ENCODE measurements at regions not wholly inside any gene's neighbourhood (a gene's known extent, or its start where the extent isn't known, plus 50 kb on each side); places are given as distances from the start of the nearest gene placed in this dataset.

- ChIA-PET POLR2A (no interaction called here), CTCF (no interaction called here), RAD21 (ENCODE audit: low non-redundant PET in 1 of 2, low total read pairs in 2 of 2, uncharacterized antibody in 2 of 2, unreplicated experiment in 2 of 2) (no interaction called here)
- no peak overlapping the region for H3K27ac ChIP-seq (ENCODE audit: low read depth, low read length)
- intact Hi-C loops (cut with micrococcal nuclease), result no loop called here
- no peaks in the 10 kb centered on the region for H3K9me2 ChIP-seq (ENCODE audit: insufficient read depth)
- H3K9ac ChIP-seq (ENCODE audit: low read length), result no peak overlapping the region
- DNase-seq (ENCODE audit: low read depth, low spot score) (peak; percentile 57), ATAC-seq (peak; percentile 93)
- H3K36me3 ChIP-seq (ENCODE audit: control insufficient read depth in 1 of 2, insufficient read depth in 2 of 2, low read length in 2 of 2), result no peaks in the 10 kb centered on the region
- no peaks in the 10 kb centered on the region for H3K9me3 ChIP-seq (ENCODE audit: control insufficient read depth in 1 of 2, insufficient read depth in 1 of 2, low read depth in 1 of 2, low read length in 2 of 2)
- no TSS peak for BruUV-seq (replicated peaks)
- no peaks in the 10 kb centered on the region for H4K20me1 ChIP-seq (ENCODE audit: insufficient read depth)
- H3K4me2 ChIP-seq (ENCODE audit: low read length), result peak overlapping the region; percentile 71
- H3K79me2 ChIP-seq (ENCODE audit: insufficient read depth, low read length), result no peaks in the 10 kb centered on the region
- peak overlapping the region in 1 of 2 experiments; percentile 32; a peak in 3 of 4 replicates for H3K4me3 ChIP-seq (replicated peaks in 1 of 2; ENCODE audit: low read depth in 1 of 2, low read length in 2 of 2)
- H3K4me1 ChIP-seq (ENCODE audit: control insufficient read depth in 1 of 2, insufficient read depth in 2 of 2, low read length in 2 of 2), result peaks cover 25 to 32% of the 10 kb centered on the region in 2 experiments
- H3K27me3 ChIP-seq (ENCODE audit: insufficient read depth, low read length), result no peaks in the 10 kb centered on the region
- peak overlapping the region; percentile 77 for H2AFZ ChIP-seq (ENCODE audit: low read depth, low read length, poor library complexity, severe bottlenecking)
- TF ChIP-seq POLR2A (IDR thresholded peaks at IDR 0.05; ENCODE audit: borderline replicate concordance, extremely low read depth, insufficient read depth, insufficient read length), result no peak
- TF ChIP-seq MAX (IDR thresholded peaks at IDR 0.05), result no peak
- TF ChIP-seq, protein P1, sequence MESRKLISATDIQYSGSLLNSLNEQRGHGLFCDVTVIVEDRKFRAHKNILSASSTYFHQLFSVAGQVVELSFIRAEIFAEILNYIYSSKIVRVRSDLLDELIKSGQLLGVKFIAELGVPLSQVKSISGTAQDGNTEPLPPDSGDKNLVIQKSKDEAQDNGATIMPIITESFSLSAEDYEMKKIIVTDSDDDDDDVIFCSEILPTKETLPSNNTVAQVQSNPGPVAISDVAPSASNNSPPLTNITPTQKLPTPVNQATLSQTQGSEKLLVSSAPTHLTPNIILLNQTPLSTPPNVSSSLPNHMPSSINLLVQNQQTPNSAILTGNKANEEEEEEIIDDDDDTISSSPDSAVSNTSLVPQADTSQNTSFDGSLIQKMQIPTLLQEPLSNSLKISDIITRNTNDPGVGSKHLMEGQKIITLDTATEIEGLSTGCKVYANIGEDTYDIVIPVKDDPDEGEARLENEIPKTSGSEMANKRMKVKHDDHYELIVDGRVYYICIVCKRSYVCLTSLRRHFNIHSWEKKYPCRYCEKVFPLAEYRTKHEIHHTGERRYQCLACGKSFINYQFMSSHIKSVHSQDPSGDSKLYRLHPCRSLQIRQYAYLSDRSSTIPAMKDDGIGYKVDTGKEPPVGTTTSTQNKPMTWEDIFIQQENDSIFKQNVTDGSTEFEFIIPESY (IDR thresholded peaks at IDR 0.05; ENCODE audit: extremely low read depth, insufficient replicate concordance, low read length), result no peak
- peak; percentile 45; the same call in 1 of the 2 replicates for TF ChIP-seq JUND (IDR thresholded peaks at IDR 0.05)
- 0 out of 2 replicates have a peak, but pooled peaks have one; percentile 16 for TF ChIP-seq EGR1 (IDR thresholded peaks at IDR 0.05; ENCODE audit: low read depth)
- TF ChIP-seq, protein P2, sequence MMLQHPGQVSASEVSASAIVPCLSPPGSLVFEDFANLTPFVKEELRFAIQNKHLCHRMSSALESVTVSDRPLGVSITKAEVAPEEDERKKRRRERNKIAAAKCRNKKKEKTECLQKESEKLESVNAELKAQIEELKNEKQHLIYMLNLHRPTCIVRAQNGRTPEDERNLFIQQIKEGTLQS (IDR thresholded peaks at IDR 0.05), result no peak
- peak; percentile 12 for TF ChIP-seq TCF7L2 (IDR thresholded peaks at IDR 0.05; ENCODE audit: borderline replicate concordance, extremely low read depth, insufficient read depth, insufficient read length)
- no peak for TF ChIP-seq ZNF274 (IDR thresholded peaks at IDR 0.05; ENCODE audit: low read depth, low read length)
- no peak; the same call in 1 of the 2 replicates for TF ChIP-seq FOSL1 (IDR thresholded peaks at IDR 0.05; ENCODE audit: low read depth)
- TF ChIP-seq EZH2phosphoT487 (IDR thresholded peaks at IDR 0.05; ENCODE audit: borderline replicate concordance), result no peak
- no peak for TF ChIP-seq SIN3A (IDR thresholded peaks at IDR 0.05; ENCODE audit: low read depth)
- no peak for TF ChIP-seq RAD21 (IDR thresholded peaks at IDR 0.05; ENCODE audit: low read depth)
- no peak for TF ChIP-seq ZFX (IDR thresholded peaks at IDR 0.05)
- TF ChIP-seq, protein P3, sequence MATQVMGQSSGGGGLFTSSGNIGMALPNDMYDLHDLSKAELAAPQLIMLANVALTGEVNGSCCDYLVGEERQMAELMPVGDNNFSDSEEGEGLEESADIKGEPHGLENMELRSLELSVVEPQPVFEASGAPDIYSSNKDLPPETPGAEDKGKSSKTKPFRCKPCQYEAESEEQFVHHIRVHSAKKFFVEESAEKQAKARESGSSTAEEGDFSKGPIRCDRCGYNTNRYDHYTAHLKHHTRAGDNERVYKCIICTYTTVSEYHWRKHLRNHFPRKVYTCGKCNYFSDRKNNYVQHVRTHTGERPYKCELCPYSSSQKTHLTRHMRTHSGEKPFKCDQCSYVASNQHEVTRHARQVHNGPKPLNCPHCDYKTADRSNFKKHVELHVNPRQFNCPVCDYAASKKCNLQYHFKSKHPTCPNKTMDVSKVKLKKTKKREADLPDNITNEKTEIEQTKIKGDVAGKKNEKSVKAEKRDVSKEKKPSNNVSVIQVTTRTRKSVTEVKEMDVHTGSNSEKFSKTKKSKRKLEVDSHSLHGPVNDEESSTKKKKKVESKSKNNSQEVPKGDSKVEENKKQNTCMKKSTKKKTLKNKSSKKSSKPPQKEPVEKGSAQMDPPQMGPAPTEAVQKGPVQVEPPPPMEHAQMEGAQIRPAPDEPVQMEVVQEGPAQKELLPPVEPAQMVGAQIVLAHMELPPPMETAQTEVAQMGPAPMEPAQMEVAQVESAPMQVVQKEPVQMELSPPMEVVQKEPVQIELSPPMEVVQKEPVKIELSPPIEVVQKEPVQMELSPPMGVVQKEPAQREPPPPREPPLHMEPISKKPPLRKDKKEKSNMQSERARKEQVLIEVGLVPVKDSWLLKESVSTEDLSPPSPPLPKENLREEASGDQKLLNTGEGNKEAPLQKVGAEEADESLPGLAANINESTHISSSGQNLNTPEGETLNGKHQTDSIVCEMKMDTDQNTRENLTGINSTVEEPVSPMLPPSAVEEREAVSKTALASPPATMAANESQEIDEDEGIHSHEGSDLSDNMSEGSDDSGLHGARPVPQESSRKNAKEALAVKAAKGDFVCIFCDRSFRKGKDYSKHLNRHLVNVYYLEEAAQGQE (IDR thresholded peaks at IDR 0.05; ENCODE audit: low read depth), result no peak
- peak; percentile 36; the same call in 1 of the 2 replicates for TF ChIP-seq SP1 (IDR thresholded peaks at IDR 0.05; ENCODE audit: low read depth)
- 0 out of 2 replicates have a peak, but pooled peaks have one; percentile 44 for TF ChIP-seq CBX3 (IDR thresholded peaks at IDR 0.05; ENCODE audit: low read depth)
- no peak for TF ChIP-seq SRF (IDR thresholded peaks at IDR 0.05; ENCODE audit: low read depth)
- no peak for TF ChIP-seq POLR2AphosphoS5 (IDR thresholded peaks at IDR 0.05; ENCODE audit: low read depth, low read length)
- no peak for TF ChIP-seq EZH2 (IDR thresholded peaks at IDR 0.05)
- no peak for TF ChIP-seq CEBPB (IDR thresholded peaks at IDR 0.05; ENCODE audit: low read depth)
Observed at GRCh38 chr6:9515633-9516606, 899.0 kb downstream of the TFAP2A start.
